Small intestine (tissue), 7 donors: ENCODE measurements at regions not wholly inside any gene's neighbourhood (a gene's known extent, or its start where the extent isn't known, plus 50 kb on each side); places are given as distances from the start of the nearest gene placed in this dataset.

Experiments used
- DNase-seq, 2 donors: peaks; one replicate each; pipeline versions ENCODE4 v3.0.0 to v3.0.0-alpha.2; 2013
- FAIRE-seq: peaks from 2 replicates; lab custom pipeline; 2012; peaks lifted over from hg19 to GRCh38; lab: Jason Lieb, UNC
- H3K27ac ChIP-seq, 3 donors: one replicate each; pipeline ENCODE4 v1.5.1; 2013; ENCODE audit warnings: low read length in 2 of 3, mild to moderate bottlenecking in 2 of 3, control low read depth in 1 of 3, inconsistent platforms in 1 of 3, low read depth in 1 of 3, moderate library complexity in 1 of 3
- H3K27me3 ChIP-seq, 3 donors: one replicate each; pipeline ENCODE4 v1.6.1; 2013; ENCODE audit warnings: low read length in 3 of 3, inconsistent platforms in 1 of 3; ENCODE audit not compliant: control insufficient read depth in 3 of 3, insufficient read depth in 3 of 3
- H3K36me3 ChIP-seq, 3 donors: one replicate each; pipeline ENCODE4 v1.6.1; 2013; ENCODE audit warnings: low read length in 3 of 3, inconsistent platforms in 1 of 3, low read depth in 1 of 3, mild to moderate bottlenecking in 1 of 3, moderate library complexity in 1 of 3; ENCODE audit not compliant: control insufficient read depth in 3 of 3, insufficient read depth in 2 of 3
- H3K4me1 ChIP-seq, 3 donors: one replicate each; pipeline ENCODE4 v1.6.1; 2013; ENCODE audit warnings: low read length in 2 of 3, inconsistent platforms in 1 of 3, low read depth in 1 of 3, mild to moderate bottlenecking in 1 of 3, moderate library complexity in 1 of 3; ENCODE audit not compliant: control insufficient read depth in 3 of 3, insufficient read depth in 2 of 3
- H3K4me3 ChIP-seq, 3 donors: one replicate each; pipeline ENCODE4 v1.5.1; 2013; ENCODE audit warnings: low read length in 3 of 3, control low read depth in 1 of 3, inconsistent platforms in 1 of 3, low read depth in 1 of 3, mild to moderate bottlenecking in 1 of 3, moderate library complexity in 1 of 3
- H3K9me3 ChIP-seq, 2 donors: one replicate each; pipeline ENCODE4 v1.6.1; 2013; ENCODE audit warnings: low read depth in 1 of 2, low read length in 1 of 2; ENCODE audit not compliant: control insufficient read depth in 2 of 2, insufficient read depth in 1 of 2
- WGBS, 3 donors: extraction: QIAGEN DNeasy Blood & Tissue Kit; methylation state at CpG; one replicate each; pipeline ENCODE4 v1.1.7; 2013; 5-methylcytosine and 5-hydroxymethylcytosine counted together
- donor health status: healthy with polysubstance abuse.
- donor health status: control.
- donor health status: control.
- donor health status: Bipolar disorder and iron deficiency.
- donor health status: healthy.

DNA sequence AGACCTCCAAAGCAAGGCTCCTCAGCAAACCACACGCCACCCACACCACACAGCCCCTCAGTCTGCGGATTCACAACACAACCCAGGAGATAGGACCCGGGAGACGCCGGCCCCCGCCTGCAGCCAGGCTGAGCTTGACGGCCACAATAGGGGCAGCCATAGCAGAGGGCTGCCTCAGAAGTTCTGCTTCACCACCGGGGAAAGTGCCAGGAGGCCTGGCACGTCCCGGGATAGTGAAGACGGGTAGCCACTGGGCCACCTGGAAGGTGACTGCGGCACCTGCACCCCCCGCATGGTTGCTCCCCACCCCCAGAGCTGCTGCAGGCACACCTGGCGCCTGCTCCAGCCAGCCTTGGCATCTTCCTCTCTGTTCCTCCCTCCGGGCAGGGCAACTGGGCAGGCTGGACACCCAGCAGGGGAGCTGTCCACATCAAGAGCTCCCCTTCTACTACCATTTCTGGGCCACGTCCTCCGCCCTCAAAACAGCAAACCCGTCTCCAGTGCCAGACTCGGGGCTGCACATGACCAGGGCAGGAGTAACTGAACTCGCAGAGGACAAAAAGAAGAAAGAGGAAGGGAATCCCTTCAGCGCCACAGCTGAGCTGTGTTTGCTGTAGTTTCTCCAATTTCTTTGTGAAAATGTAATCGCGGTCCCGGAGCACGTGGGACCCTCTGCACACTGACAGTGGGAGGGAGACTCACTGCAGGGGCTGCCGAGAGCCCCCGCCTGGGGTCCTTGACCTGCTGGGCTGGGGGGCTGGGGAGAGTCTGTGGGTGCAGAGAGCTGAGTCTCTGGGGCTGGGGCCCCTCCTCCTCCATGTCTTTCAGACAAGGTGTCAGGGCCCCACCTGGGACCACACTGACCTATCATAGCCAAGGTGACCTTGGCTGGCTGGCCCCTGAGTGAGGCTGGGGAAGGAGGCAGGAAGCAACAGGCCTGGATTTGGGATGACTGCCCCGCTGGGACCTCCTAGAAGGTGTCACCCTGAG is 74.2 kb upstream of the C14orf180 start:
- Histone ChIP-seq H3K36me3 (no peaks in the 10 kb centered on the region), H3K9me3 (peaks cover 0 to 23% of the 10 kb centered on the region in 2 donors), H3K27ac (no peak overlapping the region), H3K4me1 (no peaks in the 10 kb centered on the region), H3K27me3 (peaks cover 0 to 3% (median 0%) of the 10 kb centered on the region in 3 donors), H3K4me3 (no peak overlapping the region)
- DNase-seq (no peak), FAIRE-seq (no peak)
- WGBS, 3 donors: 74 to 80% (median 78%) methylated on average over 26 to 28 of the region's 28 CpGs

DNA sequence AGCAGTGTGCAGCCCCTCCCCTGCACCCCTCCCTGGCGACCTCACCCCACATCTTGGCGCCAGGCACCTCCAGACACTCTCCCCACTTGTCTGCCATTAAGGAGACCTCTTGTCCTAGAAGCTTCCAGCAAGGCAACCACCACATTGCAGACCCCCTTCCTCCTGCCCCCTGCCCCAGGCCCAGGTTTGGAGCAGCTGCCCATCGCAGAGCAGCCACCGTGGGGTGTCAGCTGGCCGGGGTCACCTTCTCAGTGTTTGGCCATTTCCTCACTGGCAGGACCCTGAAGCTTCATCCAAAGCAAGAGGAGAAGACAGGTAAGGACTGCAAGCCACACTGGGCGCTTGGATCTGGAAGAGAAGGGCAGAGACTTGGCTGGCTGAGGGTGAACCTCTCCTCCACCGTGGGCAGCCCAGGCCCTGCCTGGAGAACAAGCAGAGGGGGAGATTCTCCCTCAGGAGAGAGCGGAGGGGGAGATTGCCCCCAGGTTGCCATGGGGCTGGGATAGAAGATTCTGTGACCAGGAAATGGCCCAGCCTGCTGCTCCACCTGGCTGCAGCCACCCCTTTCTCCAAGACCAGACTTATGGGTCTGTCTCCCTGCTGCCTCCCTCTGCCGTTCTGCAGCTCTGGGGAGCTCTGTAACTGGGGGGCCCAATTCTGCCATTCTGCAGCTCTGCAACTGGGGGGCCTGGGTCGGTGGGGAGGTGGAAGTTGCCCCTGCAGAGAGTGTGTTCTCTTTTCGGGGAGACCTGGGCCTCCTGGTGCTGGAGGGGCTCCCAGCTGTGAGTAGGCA is 72.9 kb upstream of the C14orf180 start:
- Histone ChIP-seq H3K9me3 (peaks cover 0 to 21% of the 10 kb centered on the region in 2 donors), H3K27ac (no peak overlapping the region), H3K36me3 (no peaks in the 10 kb centered on the region), H3K4me3 (no peak overlapping the region), H3K27me3 (peaks cover 0 to 3% (median 0%) of the 10 kb centered on the region in 3 donors), H3K4me1 (no peaks in the 10 kb centered on the region)
- FAIRE-seq: no peak
- 70 to 75% (median 75%) methylated on average over 11 of the region's 11 CpGs for WGBS, 3 donors
- DNase-seq: no peak

DNA sequence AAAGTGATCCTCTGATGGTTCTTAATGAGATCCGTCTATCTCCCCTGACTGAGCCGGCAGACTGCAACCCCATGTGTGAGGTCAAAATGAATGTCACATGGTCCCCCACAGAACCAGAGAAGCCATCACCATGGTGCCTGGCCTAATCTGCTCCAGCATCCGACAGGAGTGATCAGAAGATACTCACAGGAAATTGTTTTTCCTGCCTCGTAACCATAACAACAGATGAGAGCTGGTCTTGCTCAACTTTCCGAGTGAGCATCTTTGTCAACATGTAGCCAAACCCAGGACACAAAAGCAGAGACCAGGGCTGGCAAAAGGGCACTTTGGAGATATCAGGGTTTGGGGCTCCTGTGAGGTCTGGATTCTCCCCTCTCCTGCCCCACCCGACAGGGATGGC is 72.1 kb upstream of the C14orf180 start:
- WGBS, 3 donors: 64 to 70% (median 70%) methylated on average over 6 of the region's 6 CpGs
- no peak for FAIRE-seq
- H3K27ac ChIP-seq: no peak overlapping the region
- peaks cover 0 to 14% of the 10 kb centered on the region in 2 donors for H3K9me3 ChIP-seq
- H3K4me1 ChIP-seq: no peaks in the 10 kb centered on the region
- H3K4me3 ChIP-seq: no peak overlapping the region
- no peak for DNase-seq
- H3K36me3 ChIP-seq: no peaks in the 10 kb centered on the region
- H3K27me3 ChIP-seq: peaks cover 0 to 3% (median 0%) of the 10 kb centered on the region in 3 donors

DNA sequence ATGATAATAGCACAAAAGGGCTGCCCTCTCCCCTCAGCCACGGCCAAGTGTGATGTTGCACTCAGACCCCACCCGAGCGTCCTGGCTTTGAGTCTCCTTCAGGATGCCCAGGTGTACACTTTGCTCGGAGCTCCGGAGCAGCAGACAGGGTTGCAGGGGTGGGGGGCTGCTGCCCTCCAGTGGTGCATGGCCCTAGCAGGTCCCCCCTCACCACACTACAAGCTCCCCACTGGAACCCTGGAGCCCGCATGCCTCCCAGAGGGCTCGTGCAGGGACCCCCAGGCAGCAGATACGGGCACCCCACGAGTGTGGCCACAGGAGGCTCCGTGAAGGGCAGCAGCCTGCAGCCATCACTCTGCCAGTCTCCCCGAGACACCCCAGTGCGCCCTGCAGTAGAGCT is 69.9 kb upstream of the C14orf180 start:
- peaks cover 0 to 7% of the 10 kb centered on the region in 2 donors for H3K9me3 ChIP-seq
- peaks cover 0 to 3% (median 0%) of the 10 kb centered on the region in 3 donors for H3K27me3 ChIP-seq
- no peaks in the 10 kb centered on the region for H3K4me1 ChIP-seq
- H3K4me3 ChIP-seq: no peak overlapping the region
- no peak for DNase-seq
- H3K27ac ChIP-seq: no peak overlapping the region
- no peaks in the 10 kb centered on the region for H3K36me3 ChIP-seq
- FAIRE-seq: no peak
- WGBS, 3 donors: 67 to 74% (median 68%) methylated on average over 12 of the region's 12 CpGs

DNA sequence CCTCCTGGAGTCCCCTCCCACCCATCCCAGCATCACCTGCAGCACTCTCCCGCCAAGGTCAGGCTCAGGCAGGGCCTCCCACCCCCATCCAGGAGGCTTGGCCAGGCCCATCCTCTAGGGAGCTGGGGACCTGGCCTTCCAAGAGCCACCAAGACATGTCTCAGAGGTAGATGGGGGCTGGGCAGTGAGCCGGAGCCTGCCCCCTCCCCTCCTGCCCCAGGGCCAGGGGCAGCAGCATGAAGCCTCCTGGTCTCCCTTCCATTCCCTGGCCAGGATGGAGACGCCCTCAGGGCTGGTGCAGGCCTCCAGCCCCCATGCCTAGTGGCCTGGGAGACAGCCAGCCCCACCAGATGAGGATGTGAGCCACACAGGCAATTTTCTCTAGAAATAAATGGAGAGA is 69.3 kb upstream of the C14orf180 start:
- no peaks in the 10 kb centered on the region for H3K4me1 ChIP-seq
- peaks cover 0 to 3% (median 0%) of the 10 kb centered on the region in 3 donors for H3K27me3 ChIP-seq
- no peak for DNase-seq
- H3K36me3 ChIP-seq: no peaks in the 10 kb centered on the region
- WGBS, 3 donors: 30 to 44% (median 43%) methylated on average over 3 of the region's 3 CpGs
- H3K4me3 ChIP-seq: no peak overlapping the region
- H3K27ac ChIP-seq: no peak overlapping the region
- no peak for FAIRE-seq
- peaks cover 0 to 7% of the 10 kb centered on the region in 2 donors for H3K9me3 ChIP-seq

DNA sequence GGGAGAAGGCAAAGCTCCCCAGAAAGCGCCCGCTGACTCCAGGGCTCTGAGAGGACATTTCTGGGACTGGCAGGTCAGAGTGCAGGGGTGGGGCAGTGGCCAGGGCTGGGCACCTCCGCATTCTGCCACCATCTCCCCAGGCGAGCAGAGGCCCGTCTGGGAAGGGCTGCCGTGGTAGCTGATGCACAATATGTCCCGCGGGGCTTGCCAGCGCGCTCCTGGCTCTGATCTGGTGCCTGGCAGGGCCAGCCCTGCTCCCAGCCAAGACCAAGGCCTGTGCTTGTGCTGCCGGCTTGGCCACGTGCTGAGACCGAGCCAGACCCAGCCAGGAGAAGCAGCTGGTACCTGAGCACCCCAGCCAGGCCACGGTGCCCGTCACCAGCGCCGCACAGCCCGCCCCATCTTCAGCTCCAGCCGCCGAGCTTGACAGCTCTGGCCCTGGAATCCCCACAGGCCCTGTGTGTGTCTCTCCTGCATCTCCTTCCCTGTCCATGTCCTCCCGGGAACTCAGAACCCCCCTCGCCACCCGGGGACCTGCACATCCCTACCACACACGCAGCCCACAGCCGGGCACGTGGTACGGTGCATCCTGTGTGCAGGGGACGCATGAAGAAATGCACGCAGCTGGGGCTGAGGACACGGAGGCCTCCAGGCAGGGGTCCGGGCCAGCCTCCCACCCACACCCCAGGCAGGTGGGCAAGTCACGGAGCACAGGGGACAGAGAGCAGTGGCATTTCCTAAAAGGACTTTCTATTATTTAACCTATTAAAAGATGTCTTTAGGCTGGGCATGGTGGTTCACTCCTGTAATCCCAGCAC is 68.6 kb upstream of the C14orf180 start:
- H3K4me3 ChIP-seq: no peak overlapping the region
- 71 to 80% (median 78%) methylated on average over 30 to 32 of the region's 32 CpGs for WGBS, 3 donors
- no peak overlapping the region for H3K27ac ChIP-seq
- H3K4me1 ChIP-seq: no peaks in the 10 kb centered on the region
- H3K36me3 ChIP-seq: no peaks in the 10 kb centered on the region
- DNase-seq (no peak), FAIRE-seq (no peak)
- peaks cover 0 to 3% (median 0%) of the 10 kb centered on the region in 3 donors for H3K27me3 ChIP-seq
- H3K9me3 ChIP-seq: peaks cover 0 to 7% of the 10 kb centered on the region in 2 donors

DNA sequence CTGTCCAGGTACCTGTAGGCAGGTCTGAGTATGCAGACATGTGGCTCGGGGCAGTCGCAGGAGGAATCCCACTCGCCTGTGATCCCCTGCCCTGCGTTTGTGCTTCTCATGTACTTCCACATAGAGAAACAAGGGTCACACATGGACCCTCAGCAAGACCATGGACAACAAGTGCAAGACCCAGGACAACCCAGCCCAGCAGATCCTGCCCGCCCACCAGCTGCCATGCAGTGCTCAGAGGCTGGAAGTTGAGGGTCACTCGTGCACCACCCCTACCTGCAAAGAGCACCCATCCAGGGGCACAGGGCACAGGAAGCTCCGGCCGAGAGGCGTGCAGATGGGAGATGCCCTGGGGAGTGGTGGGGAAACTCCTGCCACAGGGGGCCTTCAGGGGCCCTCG is 67.5 kb upstream of the C14orf180 start:
- 82 to 84% (median 82%) methylated on average over 10 of the region's 10 CpGs for WGBS, 3 donors
- H3K9me3 ChIP-seq: peaks cover 0 to 15% of the 10 kb centered on the region in 2 donors
- H3K27me3 ChIP-seq: peaks cover 0 to 3% (median 0%) of the 10 kb centered on the region in 3 donors
- no peak overlapping the region for H3K4me3 ChIP-seq
- DNase-seq (no peak), FAIRE-seq (no peak)
- H3K36me3 ChIP-seq: no peaks in the 10 kb centered on the region
- H3K4me1 ChIP-seq: no peaks in the 10 kb centered on the region
- H3K27ac ChIP-seq: no peak overlapping the region
